Right lobe of liver (tissue), 6 donors: ENCODE measurements at regions not wholly inside any gene's neighbourhood (a gene's known extent, or its start where the extent isn't known, plus 50 kb on each side); places are given as distances from the start of the nearest gene placed in this dataset.

Source experiments
- ATAC-seq, 4 donors: fragments of 200-7000 bp; cut with Tn5 transposase; one replicate each; pipeline ENCODE4 v1.9.1; 2020; ENCODE audit warnings: mild to moderate bottlenecking in 4 of 4, moderate library complexity in 4 of 4
- DNase-seq, 3 donors: peaks; one replicate each; pipeline ENCODE4 v3.0.0-alpha.2; 2020
- H3K27ac ChIP-seq, 3 donors: fragments of 200-600 bp; one replicate each; pipeline ENCODE4 v1.8.0; 2022
- H3K27me3 ChIP-seq, 2 donors: fragments of 200-600 bp; one replicate each; pipeline ENCODE4 v1.8.0; 2022
- H3K36me3 ChIP-seq, 4 donors: fragments of 200-600 bp; sonication (generic) in 1 of 4; one replicate each; pipeline versions ENCODE4 v1.5.1 to v1.8.0; 2017 to 2022; ENCODE audit warnings: control low read depth in 1 of 4
- H3K4me1 ChIP-seq, 4 donors: fragments of 200-600 bp; sonication (generic) in 1 of 4; one replicate each; pipeline versions ENCODE4 v1.5.1 to v1.8.0; 2017 to 2022; ENCODE audit warnings: control low read depth in 1 of 4
- H3K4me3 ChIP-seq, 3 donors: fragments of 200-600 bp; one replicate each; pipeline ENCODE4 v1.8.0; 2022
- H3K9me3 ChIP-seq, 4 donors: fragments of 200-600 bp; sonication (generic) in 1 of 4; one replicate each; pipeline versions ENCODE4 v1.5.1 to v1.8.0; 2017 to 2022; ENCODE audit warnings: control low read depth in 1 of 4
- CTCF ChIP-seq, 4 donors: fragments of 200-600 bp in 3 of 4; fragments of 450-650 bp in 1 of 4; IDR thresholded peaks; one replicate each; pipeline versions ENCODE4 v1.5.1 to v1.8.0; 2016 to 2022; ENCODE audit warnings: antibody characterized with exemption in 4 of 4, mild to moderate bottlenecking in 2 of 4
- POLR2A ChIP-seq: fragments of 450-650 bp; IDR thresholded peaks from one replicate; pipeline ENCODE4 v1.6.1; 2017; ENCODE audit warnings: antibody characterized with exemption, mild to moderate bottlenecking
- WGBS: methylation state at CpG from one replicate; pipeline ENCODE4 v1.1.6; 2018; ENCODE audit warnings: low coverage, low lambda C conversion rate; ENCODE audit not compliant: insufficient coverage; ENCODE audit errors: missing lambda C conversion rate; 5-methylcytosine and 5-hydroxymethylcytosine counted together
- intact Hi-C, 2 donors: fragments of 100-400 bp; cut with DNase I; formaldehyde crosslinking; loops; one replicate each; pipeline versions ENCODE4 v1.11.2 to v1.14.1; 2022
- donor health status: DM: no; HTN: yes; CAD: no.
- donor health status: DM: no; HTN: no; CAD: no.
- donor health status: DM: no; HTN: no; CAD: no.
- donor health status: DM: no; HTN: yes; CAD: no.
- donor health status: DM: no; HTN: yes; CAD: no.

GRCh38 chr6:76697585-76697984, 625.1 kb upstream of the IMPG1 start:
- TF ChIP-seq CTCF (IDR thresholded peaks at IDR 0.05) (peak; percentile 10 to 27 (median 22)), POLR2A (no peak)
- DNase-seq = no peak
- no peaks in the 10 kb centered on the region for H3K27me3 ChIP-seq
- ATAC-seq = peak in 1 of 4 donors; percentile 45
- no peak overlapping the region for H3K27ac ChIP-seq
- intact Hi-C loops = no loop called here
- 21% methylated on average over 2 of the region's 2 CpGs for WGBS
- no peaks in the 10 kb centered on the region for H3K4me1 ChIP-seq
- no peaks in the 10 kb centered on the region for H3K9me3 ChIP-seq
- H3K4me3 ChIP-seq = no peak overlapping the region
- no peaks in the 10 kb centered on the region for H3K36me3 ChIP-seq

GRCh38 chr6:76694795-76695194, 622.3 kb upstream of the IMPG1 start:
- intact Hi-C loops = no loop called here
- no peak for TF ChIP-seq POLR2A
- no peak for TF ChIP-seq CTCF (IDR thresholded peaks at IDR 0.05)
- ATAC-seq = no peak
- Histone ChIP-seq H3K27me3 (no peaks in the 10 kb centered on the region), H3K4me3 (no peak overlapping the region), H3K27ac (no peak overlapping the region), H3K4me1 (no peaks in the 10 kb centered on the region), H3K36me3 (no peaks in the 10 kb centered on the region), H3K9me3 (no peaks in the 10 kb centered on the region)
- no CpG with 5 or more reads among the region's 1 CpG for WGBS
- no peak for DNase-seq

GRCh38 chr6:76684875-76685274, 612.4 kb upstream of the IMPG1 start:
- H3K27me3 ChIP-seq = no peaks in the 10 kb centered on the region
- H3K9me3 ChIP-seq = no peaks in the 10 kb centered on the region
- DNase-seq (no peak), ATAC-seq (peak; percentile 24 to 48 (median 42))
- H3K4me3 ChIP-seq = no peak overlapping the region
- no peak overlapping the region for H3K27ac ChIP-seq
- no peaks in the 10 kb centered on the region for H3K36me3 ChIP-seq
- TF ChIP-seq CTCF (IDR thresholded peaks at IDR 0.05) = peak in 1 of 4 donors; percentile 12
- TF ChIP-seq POLR2A = no peak
- WGBS = 76% methylated on average over 4 of the region's 5 CpGs
- intact Hi-C loops = no loop called here
- H3K4me1 ChIP-seq = no peaks in the 10 kb centered on the region

GRCh38 chr6:76683985-76684384, 611.5 kb upstream of the IMPG1 start:
- no peak for ATAC-seq
- TF ChIP-seq CTCF (IDR thresholded peaks at IDR 0.05) (no peak), POLR2A (no peak)
- 75% methylated on average over 2 of the region's 2 CpGs for whole genome bisulfite sequencing

GRCh38 chr6:76682842-76683241, 610.4 kb upstream of the IMPG1 start:
- no peaks in the 10 kb centered on the region for H3K4me1 ChIP-seq
- H3K9me3 ChIP-seq = no peaks in the 10 kb centered on the region
- TF ChIP-seq CTCF (IDR thresholded peaks at IDR 0.05) = peak; percentile 45 to 57 (median 51)
- no peak for TF ChIP-seq POLR2A
- H3K27me3 ChIP-seq = no peaks in the 10 kb centered on the region
- intact Hi-C loops = no loop called here
- WGBS = 13% methylated on average over 1 of the region's 1 CpG
- no peaks in the 10 kb centered on the region for H3K36me3 ChIP-seq
- no peak overlapping the region for H3K27ac ChIP-seq
- DNase-seq = no peak
- no peak overlapping the region for H3K4me3 ChIP-seq
- peak; percentile 28 to 54 (median 38) for ATAC-seq

More at GRCh38 chr6:76683985-76684384, 611.5 kb upstream of the IMPG1 start:
- intact Hi-C loops = no loop called here
- Histone ChIP-seq H3K9me3 (no peaks in the 10 kb centered on the region), H3K27me3 (no peaks in the 10 kb centered on the region), H3K27ac (no peak overlapping the region), H3K36me3 (no peaks in the 10 kb centered on the region), H3K4me3 (no peak overlapping the region), H3K4me1 (no peaks in the 10 kb centered on the region)
- no peak for DNase-seq
